OCI-LY3 (cell line): ENCODE measurements at regions not wholly inside any gene's neighbourhood (a gene's known extent, or its start where the extent isn't known, plus 50 kb on each side); places are given as distances from the start of the nearest gene placed in this dataset.

Source experiments
- H2AFZ ChIP-seq: fragments of 200-600, 300-600 bp; shearing (Covaris generic); 2 replicates; pipeline ENCODE4 v1.6.0; 2014; ENCODE audit warnings: antibody characterized with exemption, low read depth, low read length
- H3K27ac ChIP-seq: fragments of 200-600, 300-600 bp; sonication (generic); 2 replicates; pipeline ENCODE4 v1.5.1; 2014; ENCODE audit warnings: mild to moderate bottlenecking, low read length, moderate library complexity, mixed read lengths
- H3K27me3 ChIP-seq: fragments of 200-600, 300-600 bp; sonication (generic); 2 replicates; pipeline ENCODE4 v1.6.1; 2014; ENCODE audit warnings: low read depth, low read length, mixed read lengths
- H3K36me3 ChIP-seq: fragments of 200-600, 300-600 bp; sonication (generic); replicated peaks from 2 replicates; pipeline ENCODE3; 2014; ENCODE audit warnings: low read depth, low read length, mixed read lengths
- H3K4me1 ChIP-seq: fragments of 300-600, 200-600 bp; sonication (generic); 2 replicates; pipeline ENCODE4 v1.6.1; 2014; ENCODE audit warnings: low read length, mixed read lengths
- H3K4me2 ChIP-seq: fragments of 200-600, 300-600 bp; sonication (generic); 2 replicates; pipeline ENCODE4 v1.6.1; 2014; ENCODE audit warnings: low read length, mixed read lengths
- H3K4me3 ChIP-seq: fragments of 300-600, 200-600 bp; sonication (generic); 2 replicates; pipeline ENCODE4 v1.5.1; 2014; ENCODE audit warnings: antibody characterized with exemption, mild to moderate bottlenecking, low read length, moderate library complexity
- H3K79me2 ChIP-seq: fragments of 300-600, 200-600 bp; shearing (Covaris generic); 2 replicates; pipeline ENCODE4 v1.6.1; 2014; ENCODE audit warnings: mild to moderate bottlenecking, low read length, mixed read lengths
- H3K9ac ChIP-seq: fragments of 300-600, 200-600 bp; shearing (Covaris generic); 2 replicates; pipeline ENCODE4 v1.6.0; 2014; ENCODE audit warnings: mild to moderate bottlenecking, low read length, moderate library complexity
- H3K9me3 ChIP-seq: fragments of 200-600, 300-600 bp; shearing (Covaris generic); 2 replicates; pipeline ENCODE4 v1.6.1; 2014; ENCODE audit warnings: low read length, mixed read lengths; ENCODE audit not compliant: insufficient read depth
- H4K20me1 ChIP-seq: fragments of 200-600, 300-600 bp; sonication (generic); 2 replicates; pipeline ENCODE4 v1.6.1; 2016; ENCODE audit warnings: low read length, mixed read lengths; ENCODE audit not compliant: insufficient read depth
- EZH2phosphoT487 ChIP-seq: fragments of 200-600 bp; shearing (Covaris generic); IDR thresholded peaks from 2 replicates; pipeline ENCODE4 v1.6.1; 2018; ENCODE audit warnings: antibody characterized with exemption, mixed run types, low read depth
- TF ChIP-seq, protein P1 (sequence below): fragments of 200-600, 300-600 bp; sonication (generic); IDR thresholded peaks from 2 replicates; pipeline ENCODE4 v1.5.1; 2014; ENCODE audit warnings: antibody characterized with exemption, low read length, low read depth

DNA sequence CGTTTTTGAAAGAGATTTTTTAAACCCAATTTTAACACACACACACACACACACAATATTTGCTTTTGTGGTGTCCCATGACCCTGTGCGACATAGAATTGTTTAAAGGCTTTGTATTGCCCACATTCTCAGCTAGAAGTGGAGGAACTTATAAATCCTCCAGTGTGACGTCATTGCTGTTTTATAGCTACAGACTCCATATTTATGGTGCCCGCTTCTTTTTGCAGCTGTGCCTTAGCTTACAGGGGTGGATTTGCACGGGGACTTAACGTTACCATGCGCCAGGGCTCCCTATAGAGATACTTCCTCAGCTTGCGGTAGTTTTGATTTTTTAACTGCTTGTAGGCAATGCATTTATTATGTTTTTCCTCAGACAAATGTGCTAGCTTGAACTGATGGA, 101.9 kb upstream of the SMIM21 start:
- no peaks in the 10 kb centered on the region for H4K20me1 ChIP-seq
- TF ChIP-seq EZH2phosphoT487 = no peak
- TF ChIP-seq, protein P1, sequence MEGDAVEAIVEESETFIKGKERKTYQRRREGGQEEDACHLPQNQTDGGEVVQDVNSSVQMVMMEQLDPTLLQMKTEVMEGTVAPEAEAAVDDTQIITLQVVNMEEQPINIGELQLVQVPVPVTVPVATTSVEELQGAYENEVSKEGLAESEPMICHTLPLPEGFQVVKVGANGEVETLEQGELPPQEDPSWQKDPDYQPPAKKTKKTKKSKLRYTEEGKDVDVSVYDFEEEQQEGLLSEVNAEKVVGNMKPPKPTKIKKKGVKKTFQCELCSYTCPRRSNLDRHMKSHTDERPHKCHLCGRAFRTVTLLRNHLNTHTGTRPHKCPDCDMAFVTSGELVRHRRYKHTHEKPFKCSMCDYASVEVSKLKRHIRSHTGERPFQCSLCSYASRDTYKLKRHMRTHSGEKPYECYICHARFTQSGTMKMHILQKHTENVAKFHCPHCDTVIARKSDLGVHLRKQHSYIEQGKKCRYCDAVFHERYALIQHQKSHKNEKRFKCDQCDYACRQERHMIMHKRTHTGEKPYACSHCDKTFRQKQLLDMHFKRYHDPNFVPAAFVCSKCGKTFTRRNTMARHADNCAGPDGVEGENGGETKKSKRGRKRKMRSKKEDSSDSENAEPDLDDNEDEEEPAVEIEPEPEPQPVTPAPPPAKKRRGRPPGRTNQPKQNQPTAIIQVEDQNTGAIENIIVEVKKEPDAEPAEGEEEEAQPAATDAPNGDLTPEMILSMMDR = no peak
- no peak overlapping the region for H3K4me2 ChIP-seq
- no peaks in the 10 kb centered on the region for H3K79me2 ChIP-seq
- no peak overlapping the region for H2AFZ ChIP-seq
- H3K27me3 ChIP-seq = peaks cover 21% of the 10 kb centered on the region; the same call in 1 of the 2 replicates
- no peaks in the 10 kb centered on the region for H3K9me3 ChIP-seq
- no peaks in the 10 kb centered on the region for H3K36me3 ChIP-seq
- H3K9ac ChIP-seq = no peak overlapping the region
- H3K4me3 ChIP-seq = no peak overlapping the region
- no peak overlapping the region for H3K27ac ChIP-seq
- H3K4me1 ChIP-seq = no peaks in the 10 kb centered on the region

DNA sequence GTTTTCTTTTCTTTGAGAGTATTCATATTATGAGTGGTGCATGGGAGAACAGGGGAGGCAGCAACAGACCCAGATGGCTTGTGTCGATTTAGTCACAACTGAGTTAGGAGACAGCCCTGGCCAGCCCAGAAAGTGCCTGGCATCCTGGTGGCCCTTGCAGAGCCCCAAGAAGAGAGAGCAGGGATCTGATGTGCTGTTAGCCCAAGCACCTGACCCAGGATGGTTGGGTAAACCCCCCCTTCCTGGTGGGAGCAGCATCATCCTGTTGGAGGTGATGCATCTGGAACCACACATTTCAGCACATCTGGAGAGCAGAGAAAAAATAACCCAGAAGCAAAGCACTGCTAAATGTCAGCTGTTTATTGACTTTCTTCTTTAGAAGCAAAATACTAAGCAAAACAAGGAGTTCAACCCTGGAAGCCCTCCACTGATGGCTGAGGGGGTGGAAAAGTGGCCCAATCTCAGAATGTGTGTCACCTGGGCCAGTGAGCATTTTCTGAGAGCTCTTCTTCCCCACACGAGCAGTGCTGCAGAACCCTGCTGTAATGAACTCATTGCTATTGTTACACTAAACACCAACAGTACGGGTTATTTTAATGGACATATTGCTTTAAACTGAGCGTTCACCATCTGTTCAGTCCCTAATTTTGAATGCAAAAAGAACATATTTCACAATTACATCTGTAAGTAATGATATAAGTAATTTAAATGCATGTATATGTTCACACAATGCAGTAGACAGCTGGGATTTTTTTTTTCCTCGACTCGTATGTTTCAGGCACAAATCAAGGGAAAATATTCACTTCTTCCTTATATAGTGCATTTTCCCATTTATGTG, 100.6 kb upstream of the SMIM21 start:
- Histone ChIP-seq H3K9me3 (no peaks in the 10 kb centered on the region), H3K27me3 (peaks cover 21% of the 10 kb centered on the region; the same call in 1 of the 2 replicates), H3K36me3 (no peaks in the 10 kb centered on the region), H2AFZ (no peak overlapping the region), H3K9ac (no peak overlapping the region), H4K20me1 (no peaks in the 10 kb centered on the region), H3K79me2 (no peaks in the 10 kb centered on the region), H3K27ac (no peak overlapping the region), H3K4me1 (no peaks in the 10 kb centered on the region), H3K4me2 (no peak overlapping the region), H3K4me3 (no peak overlapping the region)
- no peak for TF ChIP-seq EZH2phosphoT487
- TF ChIP-seq, protein P1 = no peak

DNA sequence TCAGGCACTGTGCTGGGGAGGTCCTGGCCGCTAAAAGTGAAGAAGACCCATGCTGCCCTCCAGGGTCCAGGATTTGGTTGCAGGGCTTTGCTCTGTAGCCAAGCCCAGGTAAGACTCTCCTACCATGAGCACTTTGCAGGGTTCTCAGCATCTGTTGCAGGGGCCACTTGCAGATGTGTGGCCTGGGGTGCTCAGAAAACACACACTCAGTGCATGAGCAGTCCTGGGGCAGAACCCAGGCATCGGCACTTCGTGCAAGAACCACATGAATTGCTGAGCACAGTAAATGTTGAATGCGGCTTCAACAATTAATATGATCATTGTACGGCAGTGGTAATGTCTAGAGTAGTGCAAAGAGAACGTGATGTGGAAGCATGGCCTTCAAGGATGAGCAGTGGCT, 98.5 kb upstream of the SMIM21 start:
- H3K9ac ChIP-seq = no peak overlapping the region
- no peak overlapping the region for H3K4me2 ChIP-seq
- no peak overlapping the region for H3K4me3 ChIP-seq
- H4K20me1 ChIP-seq = no peaks in the 10 kb centered on the region
- H3K79me2 ChIP-seq = no peaks in the 10 kb centered on the region
- TF ChIP-seq EZH2phosphoT487 = no peak
- TF ChIP-seq, protein P1 = no peak
- H3K9me3 ChIP-seq = no peaks in the 10 kb centered on the region
- H3K36me3 ChIP-seq = no peaks in the 10 kb centered on the region
- no peak overlapping the region for H3K27ac ChIP-seq
- no peaks in the 10 kb centered on the region for H3K4me1 ChIP-seq
- H2AFZ ChIP-seq = no peak overlapping the region
- peaks cover 24% of the 10 kb centered on the region; the same call in 1 of the 2 replicates for H3K27me3 ChIP-seq

DNA sequence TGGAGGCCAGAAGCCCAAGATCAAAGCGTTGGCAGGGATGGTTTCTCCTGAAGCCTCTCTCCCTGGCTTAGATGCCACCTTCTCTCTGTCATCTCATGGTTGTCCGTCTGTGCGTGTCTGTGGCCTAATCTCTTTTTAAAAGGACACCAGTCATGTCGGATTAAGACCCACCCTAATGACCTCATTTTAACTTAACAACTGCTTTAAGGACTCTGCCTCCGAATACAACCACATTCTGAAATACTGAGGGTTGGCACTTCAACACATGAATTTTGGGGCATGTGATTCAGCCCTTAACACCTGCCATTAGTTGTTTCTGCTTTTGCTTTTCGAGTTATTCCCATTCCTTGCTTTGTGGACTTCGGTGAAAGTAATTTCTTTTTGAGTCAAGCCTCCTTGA, 97.8 kb upstream of the SMIM21 start:
- H3K36me3 ChIP-seq = no peaks in the 10 kb centered on the region
- H3K27ac ChIP-seq = no peak overlapping the region
- peaks cover 24% of the 10 kb centered on the region; the same call in 1 of the 2 replicates for H3K27me3 ChIP-seq
- H3K79me2 ChIP-seq = no peaks in the 10 kb centered on the region
- no peaks in the 10 kb centered on the region for H3K9me3 ChIP-seq
- H3K4me1 ChIP-seq = no peaks in the 10 kb centered on the region
- H3K4me2 ChIP-seq = no peak overlapping the region
- no peak for TF ChIP-seq EZH2phosphoT487
- TF ChIP-seq, protein P1 = no peak
- H2AFZ ChIP-seq = no peak overlapping the region
- no peak overlapping the region for H3K4me3 ChIP-seq
- no peaks in the 10 kb centered on the region for H4K20me1 ChIP-seq
- no peak overlapping the region for H3K9ac ChIP-seq
